ENCODE measurements at regions not wholly inside any gene's neighbourhood (a gene's known extent, or its start where the extent isn't known, plus 50 kb on each side); places are given as distances from the start of the nearest gene placed in this dataset.

- no peak for DNase-seq
These were observed 145.9 kb upstream of the FST start for GRCh38 chr5:53334431-53334941.

GRCh38 chr5:53335115-53335514 lies 145.3 kb upstream of the FST start:
- DNase-seq, result no peak

GRCh38 chr5:53337827-53338226 lies 142.6 kb upstream of the FST start:
- no peak for DNase-seq

- DNase-seq, result no peak
These were observed 141.5 kb upstream of the FST start for GRCh38 chr5:53338971-53339370.

GRCh38 chr5:53339962-53340540 lies 140.4 kb upstream of the FST start:
- DNase-seq, result no peak

- DNase-seq, result no peak
These were observed 139.3 kb upstream of the FST start for GRCh38 chr5:53340956-53341750.

GRCh38 chr5:53342236-53342635 lies 138.2 kb upstream of the FST start:
- DNase-seq, result no peak

GRCh38 chr5:53343187-53343586 lies 137.2 kb upstream of the FST start:
- DNase-seq, result no peak

GRCh38 chr5:53350368-53350767 lies 130.1 kb upstream of the FST start:
- no peak for DNase-seq

GRCh38 chr5:53350991-53351770 lies 129.2 kb upstream of the FST start:
- DNase-seq, result no peak

GRCh38 chr5:53355316-53355715 lies 125.1 kb upstream of the FST start:
- no peak for DNase-seq

GRCh38 chr5:53355931-53356330 lies 124.5 kb upstream of the FST start:
- no peak for DNase-seq

- DNase-seq, result no peak
These were observed 123.0 kb upstream of the FST start for GRCh38 chr5:53357439-53357838.

- DNase-seq, result no peak
These were observed 121.6 kb upstream of the FST start for GRCh38 chr5:53358794-53359193.

- DNase-seq, result no peak
These were observed 120.4 kb upstream of the FST start for GRCh38 chr5:53359916-53360517.

GRCh38 chr5:53360811-53361210 lies 119.6 kb upstream of the FST start:
- no peak for DNase-seq

GRCh38 chr5:53361708-53362107 lies 118.7 kb upstream of the FST start:
- no peak for DNase-seq

- no peak for DNase-seq
These were observed 117.9 kb upstream of the FST start for GRCh38 chr5:53362521-53362941.

GRCh38 chr5:53364061-53364460 lies 116.4 kb upstream of the FST start:
- no peak for DNase-seq

- DNase-seq, result no peak
These were observed 114.2 kb upstream of the FST start for GRCh38 chr5:53366245-53366644.

GRCh38 chr5:53367727-53368126 lies 112.7 kb upstream of the FST start:
- no peak for DNase-seq

- DNase-seq, result no peak
These were observed 111.9 kb upstream of the FST start for GRCh38 chr5:53368516-53368915.

GRCh38 chr5:53368966-53369605 lies 111.3 kb upstream of the FST start:
- DNase-seq, result no peak

Measured in NCI-H524 (cell line).